MM.1S (cell line): ENCODE measurements at regions not wholly inside any gene's neighbourhood (a gene's known extent, or its start where the extent isn't known, plus 50 kb on each side); places are given as distances from the start of the nearest gene placed in this dataset.
"Not testable (repeated sequence)": the region's sequence is repeated elsewhere in the genome, so short reads cannot be mapped to it uniquely, and the experiment has no call there.

Experiments
- EZH2 ChIP-seq: fragments of 300-600 bp; sonication (generic); optimal IDR thresholded peaks from 2 replicates; pipeline ENCODE3; 2017; ENCODE audit warnings: low read depth, mild to moderate bottlenecking, antibody characterized with exemption, low read length, mixed read lengths
- EZH2phosphoT487 ChIP-seq: fragments of 300-600 bp; sonication (generic); IDR thresholded peaks from 2 replicates; pipeline ENCODE4 v1.6.1; 2018; ENCODE audit warnings: antibody characterized with exemption, low read length
- TF ChIP-seq, protein P1 (sequence below): fragments of 300-600 bp; sonication (generic); IDR thresholded peaks from 2 replicates; pipeline ENCODE4 v1.5.1; 2016; ENCODE audit warnings: antibody characterized with exemption, low read length, mixed read lengths

- TF ChIP-seq, protein P1, sequence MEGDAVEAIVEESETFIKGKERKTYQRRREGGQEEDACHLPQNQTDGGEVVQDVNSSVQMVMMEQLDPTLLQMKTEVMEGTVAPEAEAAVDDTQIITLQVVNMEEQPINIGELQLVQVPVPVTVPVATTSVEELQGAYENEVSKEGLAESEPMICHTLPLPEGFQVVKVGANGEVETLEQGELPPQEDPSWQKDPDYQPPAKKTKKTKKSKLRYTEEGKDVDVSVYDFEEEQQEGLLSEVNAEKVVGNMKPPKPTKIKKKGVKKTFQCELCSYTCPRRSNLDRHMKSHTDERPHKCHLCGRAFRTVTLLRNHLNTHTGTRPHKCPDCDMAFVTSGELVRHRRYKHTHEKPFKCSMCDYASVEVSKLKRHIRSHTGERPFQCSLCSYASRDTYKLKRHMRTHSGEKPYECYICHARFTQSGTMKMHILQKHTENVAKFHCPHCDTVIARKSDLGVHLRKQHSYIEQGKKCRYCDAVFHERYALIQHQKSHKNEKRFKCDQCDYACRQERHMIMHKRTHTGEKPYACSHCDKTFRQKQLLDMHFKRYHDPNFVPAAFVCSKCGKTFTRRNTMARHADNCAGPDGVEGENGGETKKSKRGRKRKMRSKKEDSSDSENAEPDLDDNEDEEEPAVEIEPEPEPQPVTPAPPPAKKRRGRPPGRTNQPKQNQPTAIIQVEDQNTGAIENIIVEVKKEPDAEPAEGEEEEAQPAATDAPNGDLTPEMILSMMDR, result not testable (repeated sequence)
- not testable (repeated sequence) for TF ChIP-seq EZH2, EZH2phosphoT487
These were observed 52.5 kb upstream of the MUC20 start for GRCh38 chr3:195668131-195668766.
